K562 (cell line): ENCODE measurements at regions not wholly inside any gene's neighbourhood (a gene's known extent, or its start where the extent isn't known, plus 50 kb on each side); places are given as distances from the start of the nearest gene placed in this dataset.

ENCODE experiments used
- ATAC-seq: fragments of 200-7000 bp; cut with Tn5 transposase; 3 replicates; pipeline ENCODE4 v1.9.1; 2020; ENCODE audit warnings: moderate library complexity
- BruUV-seq: library from RNA; stranded (reverse); fragments of 400-500 nt; replicated peaks from 2 replicates; lab custom pipeline; 2021; lab: Mats Ljungman, UMichigan
- CTCF ChIA-PET: fragments of 300-600 bp; formaldehyde crosslinking; extraction: SDS; loops from one replicate; lab custom pipeline; 2021; ENCODE audit warnings: low intra/inter-chr PET ratio; lab: Yijun Ruan, JAX
- POLR2A ChIA-PET: fragments of 300-600, 350-650 bp; sonication (Branson Sonifier 250); formaldehyde crosslinking; extraction: SDS; loops from one replicate; lab custom pipeline; 2021; ENCODE audit warnings: antibody characterized with exemption, inconsistent platforms; lab: Yijun Ruan, JAX
- DNase-seq, 4 experiments: peaks; one replicate each; pipeline versions ENCODE4 v3.0.0 to v3.0.0-alpha.2; 2011 to 2018; ENCODE audit warnings: low spot score in 3 of 4, mixed read lengths in 3 of 4; ENCODE audit errors: extremely low read depth in 1 of 4
- FAIRE-seq: peaks from 2 replicates; lab custom pipeline; 2011; peaks lifted over from hg19 to GRCh38; lab: Jason Lieb, UNC
- H2AFZ ChIP-seq: 2 replicates; pipeline ENCODE4 v1.6.0; 2011; ENCODE audit warnings: low read depth, low read length, control low read depth, inconsistent platforms
- H3K27ac ChIP-seq: fragments of 200-600 bp; 3 replicates; pipeline ENCODE4 v1.8.0; 2011; ENCODE audit warnings: low read depth, mild to moderate bottlenecking, control low read depth, inconsistent platforms, low read length, moderate library complexity, mixed read lengths; ENCODE audit errors: extremely low read depth
- H3K27me3 ChIP-seq, 2 experiments: fragments of 300-600 bp in 1 of 2; 2 replicates in 1 of 2; 3 replicates in 1 of 2; pipeline versions ENCODE4 v1.6.0 to v1.8.0; 2011; ENCODE audit warnings: inconsistent platforms in 2 of 2, low read length in 2 of 2, mild to moderate bottlenecking in 1 of 2, mixed read lengths in 1 of 2, moderate library complexity in 1 of 2; ENCODE audit not compliant: control insufficient read depth in 2 of 2, insufficient read depth in 2 of 2
- H3K36me3 ChIP-seq: fragments of 300-600 bp; 3 replicates; pipeline ENCODE4 v1.8.0; 2011; ENCODE audit warnings: mild to moderate bottlenecking, low read length, inconsistent platforms; ENCODE audit not compliant: control insufficient read depth, insufficient read depth
- H3K4me1 ChIP-seq, 2 experiments: fragments of 200-600 bp in 1 of 2; replicated peaks in 1 of 2; 2 replicates in 1 of 2; 3 replicates in 1 of 2; pipeline versions ENCODE4 v1.5.1 to v1.8.0; 2011; ENCODE audit warnings: inconsistent platforms in 2 of 2, low read length in 2 of 2, mild to moderate bottlenecking in 1 of 2, mixed read lengths in 1 of 2, moderate library complexity in 1 of 2; ENCODE audit not compliant: control insufficient read depth in 2 of 2, insufficient read depth in 2 of 2
- H3K4me2 ChIP-seq: 2 replicates; pipeline ENCODE4 v1.6.1; 2011; ENCODE audit warnings: low read length, control low read depth, inconsistent platforms, mixed read lengths; ENCODE audit not compliant: insufficient read depth
- H3K4me3 ChIP-seq: fragments of 200-600 bp; sonication (generic), shearing (Covaris generic); 2 replicates; pipeline ENCODE4 v1.5.1; 2016; ENCODE audit warnings: control low read depth, inconsistent platforms
- H3K79me2 ChIP-seq: fragments of 200-600 bp; 3 replicates; pipeline ENCODE4 v1.8.0; 2011; ENCODE audit warnings: low read length, inconsistent platforms; ENCODE audit not compliant: control insufficient read depth, insufficient read depth
- H3K9ac ChIP-seq, 2 experiments: 2 replicates each; pipeline versions ENCODE4 v1.6.0 to v1.6.1; 2011; ENCODE audit warnings: low read depth in 2 of 2, low read length in 2 of 2, control low read depth in 1 of 2, inconsistent platforms in 1 of 2, mild to moderate bottlenecking in 1 of 2, mixed read lengths in 1 of 2; ENCODE audit not compliant: insufficient read depth in 1 of 2
- H3K9me1 ChIP-seq: one replicate; pipeline ENCODE4 v1.6.0; 2011; ENCODE audit warnings: inconsistent platforms, mild to moderate bottlenecking, low read length, moderate library complexity; ENCODE audit not compliant: control insufficient read depth, insufficient read depth
- H3K9me3 ChIP-seq: replicated peaks from 2 replicates; pipeline ENCODE4 v1.5.1; 2011; ENCODE audit warnings: low read depth, low read length, inconsistent platforms; ENCODE audit not compliant: control insufficient read depth, insufficient read depth
- H4K20me1 ChIP-seq: replicated peaks from 2 replicates; pipeline ENCODE4 v1.6.1; 2011; ENCODE audit warnings: low read length, inconsistent platforms, mixed read lengths; ENCODE audit not compliant: control insufficient read depth, insufficient read depth
- BHLHE40 ChIP-seq: IDR thresholded peaks from 2 replicates; pipeline ENCODE4 v1.6.1; 2011; ENCODE audit warnings: low read length, improper control_type of control experiment
- ERF ChIP-seq: fragments of 450-650 bp; formaldehyde crosslinking; IDR thresholded peaks from 2 replicates; pipeline ENCODE4 v1.4.0; 2020; ENCODE audit warnings: mild to moderate bottlenecking, mixed read lengths
- GMEB1 ChIP-seq: fragments of 250-450 bp; sonication (Bioruptor Pico); IDR thresholded peaks from 2 replicates; pipeline ENCODE4 v1.4.0; 2020; ENCODE audit warnings: mild to moderate bottlenecking
- HOXB6 ChIP-seq: fragments of 250-450 bp; sonication (Bioruptor Pico); IDR thresholded peaks from 2 replicates; pipeline ENCODE4 v1.5.1; 2022; ENCODE audit warnings: mild to moderate bottlenecking, borderline replicate concordance
- LEF1 ChIP-seq: fragments of 450-650 bp; IDR thresholded peaks from 2 replicates; pipeline ENCODE4 v1.6.1; 2016; ENCODE audit warnings: mild to moderate bottlenecking
- RBM34 ChIP-seq: fragments of 200-400 bp; formaldehyde crosslinking; IDR thresholded peaks from 2 replicates; pipeline ENCODE4 v1.6.1; 2018; ENCODE audit warnings: low read length, borderline replicate concordance; ENCODE audit not compliant: insufficient read depth
- SIRT6 ChIP-seq: IDR thresholded peaks from one replicate; pipeline ENCODE4 v1.6.1; 2012; ENCODE audit warnings: low read depth, mild to moderate bottlenecking, control low read depth, inconsistent platforms, low read length, moderate library complexity
- SNIP1 ChIP-seq: fragments of 450-650 bp; IDR thresholded peaks from 2 replicates; pipeline ENCODE4 v1.7.1; 2017; ENCODE audit warnings: low read depth, mild to moderate bottlenecking
- SP2 ChIP-seq: IDR thresholded peaks from 2 replicates; pipeline ENCODE4 v1.6.1; 2011; ENCODE audit warnings: mild to moderate bottlenecking, low read depth, low read length, moderate library complexity; ENCODE audit not compliant: poor library complexity, severe bottlenecking; ENCODE audit errors: extremely low read depth
- STAG1 ChIP-seq: sonication (generic); formaldehyde crosslinking; IDR thresholded peaks from 2 replicates; pipeline ENCODE4 v1.5.0; 2020; ENCODE audit warnings: missing genetic modification reagents, borderline replicate concordance
- ZNF12 ChIP-seq: sonication (generic); formaldehyde crosslinking; IDR thresholded peaks from 2 replicates; pipeline ENCODE4 v1.4.0; 2020; ENCODE audit warnings: mild to moderate bottlenecking, missing genetic modification reagents
- ZNF263 ChIP-seq: sonication (generic); formaldehyde crosslinking; IDR thresholded peaks from 2 replicates; pipeline ENCODE4 v1.8.0; 2022; ENCODE audit warnings: mild to moderate bottlenecking, missing genetic modification reagents, borderline replicate concordance
- ZNF668 ChIP-seq: fragments of 250-450 bp; sonication (Bioruptor Pico); IDR thresholded peaks from 2 replicates; pipeline ENCODE4 v1.8.0; 2022; ENCODE audit warnings: mild to moderate bottlenecking, inconsistent platforms
- WGBS: fragments of 100-300 bp; shearing (Covaris generic); methylation state at CpG from one replicate; pipeline ENCODE4 v1.1.6; 2016; ENCODE audit warnings: low coverage, mixed read lengths; ENCODE audit not compliant: insufficient coverage; ENCODE audit errors: missing lambda C conversion rate; 5-methylcytosine and 5-hydroxymethylcytosine counted together
- in situ Hi-C: fragments of 300-500 bp; cut with MboI; formaldehyde crosslinking; loops from 4 replicates; pipeline ENCODE4 v1.15.0; 2018; ENCODE audit warnings: inconsistent platforms, mixed read lengths
- intact Hi-C: fragments of 100-400 bp; cut with micrococcal nuclease; formaldehyde crosslinking; loops from 2 replicates; pipeline ENCODE4 v1.14.2; 2022
- TF ChIP-seq, protein P1 (sequence below): fragments of 250-450 bp; sonication (Bioruptor Pico); IDR thresholded peaks from 2 replicates; pipeline ENCODE4 v1.8.0; 2022; ENCODE audit warnings: moderate library complexity, mild to moderate bottlenecking, inconsistent platforms
- TF ChIP-seq, protein P2 (sequence below): sonication (generic); formaldehyde crosslinking; IDR thresholded peaks from 2 replicates; pipeline ENCODE4 v1.9.0; 2022; ENCODE audit warnings: mild to moderate bottlenecking, missing genetic modification reagents
- TF ChIP-seq, protein P3 (sequence below): sonication (generic); formaldehyde crosslinking; IDR thresholded peaks from 2 replicates; pipeline ENCODE4 v1.8.1; 2023; ENCODE audit warnings: mild to moderate bottlenecking, missing genetic modification reagents

- H2AFZ ChIP-seq = no peak overlapping the region
- intact Hi-C loops = no loop called here
- POLR2A ChIA-PET = no interaction called here
- TF ChIP-seq, protein P1, sequence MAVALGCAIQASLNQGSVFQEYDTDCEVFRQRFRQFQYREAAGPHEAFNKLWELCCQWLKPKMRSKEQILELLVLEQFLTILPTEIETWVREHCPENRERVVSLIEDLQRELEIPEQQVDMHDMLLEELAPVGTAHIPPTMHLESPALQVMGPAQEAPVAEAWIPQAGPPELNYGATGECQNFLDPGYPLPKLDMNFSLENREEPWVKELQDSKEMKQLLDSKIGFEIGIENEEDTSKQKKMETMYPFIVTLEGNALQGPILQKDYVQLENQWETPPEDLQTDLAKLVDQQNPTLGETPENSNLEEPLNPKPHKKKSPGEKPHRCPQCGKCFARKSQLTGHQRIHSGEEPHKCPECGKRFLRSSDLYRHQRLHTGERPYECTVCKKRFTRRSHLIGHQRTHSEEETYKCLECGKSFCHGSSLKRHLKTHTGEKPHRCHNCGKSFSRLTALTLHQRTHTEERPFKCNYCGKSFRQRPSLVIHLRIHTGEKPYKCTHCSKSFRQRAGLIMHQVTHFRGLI (CRISPR knock-in tag) = no peak
- TF ChIP-seq LEF1 = no peak
- TF ChIP-seq, protein P2, sequence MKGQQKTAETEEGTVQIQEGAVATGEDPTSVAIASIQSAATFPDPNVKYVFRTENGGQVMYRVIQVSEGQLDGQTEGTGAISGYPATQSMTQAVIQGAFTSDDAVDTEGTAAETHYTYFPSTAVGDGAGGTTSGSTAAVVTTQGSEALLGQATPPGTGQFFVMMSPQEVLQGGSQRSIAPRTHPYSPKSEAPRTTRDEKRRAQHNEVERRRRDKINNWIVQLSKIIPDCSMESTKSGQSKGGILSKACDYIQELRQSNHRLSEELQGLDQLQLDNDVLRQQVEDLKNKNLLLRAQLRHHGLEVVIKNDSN (CRISPR knock-in tag) = no peak
- TF ChIP-seq ZNF12 = no peak
- no peak for TF ChIP-seq STAG1 (CRISPR knock-in tag)
- no peak for TF ChIP-seq BHLHE40
- TF ChIP-seq SP2 = no peak
- TF ChIP-seq GMEB1 (CRISPR knock-in tag) = no peak
- TF ChIP-seq ERF (CRISPR knock-in tag) = no peak
- TF ChIP-seq ZNF263 = no peak
- TF ChIP-seq, protein P3, sequence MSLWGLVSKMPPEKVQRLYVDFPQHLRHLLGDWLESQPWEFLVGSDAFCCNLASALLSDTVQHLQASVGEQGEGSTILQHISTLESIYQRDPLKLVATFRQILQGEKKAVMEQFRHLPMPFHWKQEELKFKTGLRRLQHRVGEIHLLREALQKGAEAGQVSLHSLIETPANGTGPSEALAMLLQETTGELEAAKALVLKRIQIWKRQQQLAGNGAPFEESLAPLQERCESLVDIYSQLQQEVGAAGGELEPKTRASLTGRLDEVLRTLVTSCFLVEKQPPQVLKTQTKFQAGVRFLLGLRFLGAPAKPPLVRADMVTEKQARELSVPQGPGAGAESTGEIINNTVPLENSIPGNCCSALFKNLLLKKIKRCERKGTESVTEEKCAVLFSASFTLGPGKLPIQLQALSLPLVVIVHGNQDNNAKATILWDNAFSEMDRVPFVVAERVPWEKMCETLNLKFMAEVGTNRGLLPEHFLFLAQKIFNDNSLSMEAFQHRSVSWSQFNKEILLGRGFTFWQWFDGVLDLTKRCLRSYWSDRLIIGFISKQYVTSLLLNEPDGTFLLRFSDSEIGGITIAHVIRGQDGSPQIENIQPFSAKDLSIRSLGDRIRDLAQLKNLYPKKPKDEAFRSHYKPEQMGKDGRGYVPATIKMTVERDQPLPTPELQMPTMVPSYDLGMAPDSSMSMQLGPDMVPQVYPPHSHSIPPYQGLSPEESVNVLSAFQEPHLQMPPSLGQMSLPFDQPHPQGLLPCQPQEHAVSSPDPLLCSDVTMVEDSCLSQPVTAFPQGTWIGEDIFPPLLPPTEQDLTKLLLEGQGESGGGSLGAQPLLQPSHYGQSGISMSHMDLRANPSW (CRISPR knock-in tag) = no peak
- TF ChIP-seq SIRT6 = no peak
- no peak for TF ChIP-seq RBM34
- TF ChIP-seq ZNF668 (CRISPR knock-in tag) = no peak
- TF ChIP-seq SNIP1 = no peak
- no peak for TF ChIP-seq HOXB6 (CRISPR knock-in tag)
- no peaks in the 10 kb centered on the region for H3K27me3 ChIP-seq
- no peak overlapping the region for H3K4me2 ChIP-seq
- no peaks in the 10 kb centered on the region for H4K20me1 ChIP-seq
- DNase-seq = no peak
- no peaks in the 10 kb centered on the region for H3K79me2 ChIP-seq
- no peaks in the 10 kb centered on the region for H3K9me1 ChIP-seq
- H3K27ac ChIP-seq = no peak overlapping the region
- no peaks in the 10 kb centered on the region for H3K9me3 ChIP-seq
- no peak overlapping the region for H3K9ac ChIP-seq
- CTCF ChIA-PET = no interaction called here
- no peak overlapping the region for H3K4me3 ChIP-seq
- H3K4me1 ChIP-seq = no peaks in the 10 kb centered on the region
- no peak for FAIRE-seq
- in situ Hi-C loops = no loop called here
- WGBS = 0% methylated on average over 2 of the region's 2 CpGs
- BruUV-seq = no TSS peak
- ATAC-seq = no peak
- no peaks in the 10 kb centered on the region for H3K36me3 ChIP-seq
Observed at GRCh38 chr5:60066502-60066901, 173.0 kb upstream of the PDE4D start.
